NCI-H524 (cell line): ENCODE measurements at regions not wholly inside any gene's neighbourhood (a gene's known extent, or its start where the extent isn't known, plus 50 kb on each side); places are given as distances from the start of the nearest gene placed in this dataset.
A peak's percentile ranks its signal among the peaks of the same experiment; 100 is the strongest.

Experiments
- DNase-seq, 2 experiments: peaks; one replicate each; lab custom pipeline; 2025; lab: John Stamatoyannopoulos, UW

DNA sequence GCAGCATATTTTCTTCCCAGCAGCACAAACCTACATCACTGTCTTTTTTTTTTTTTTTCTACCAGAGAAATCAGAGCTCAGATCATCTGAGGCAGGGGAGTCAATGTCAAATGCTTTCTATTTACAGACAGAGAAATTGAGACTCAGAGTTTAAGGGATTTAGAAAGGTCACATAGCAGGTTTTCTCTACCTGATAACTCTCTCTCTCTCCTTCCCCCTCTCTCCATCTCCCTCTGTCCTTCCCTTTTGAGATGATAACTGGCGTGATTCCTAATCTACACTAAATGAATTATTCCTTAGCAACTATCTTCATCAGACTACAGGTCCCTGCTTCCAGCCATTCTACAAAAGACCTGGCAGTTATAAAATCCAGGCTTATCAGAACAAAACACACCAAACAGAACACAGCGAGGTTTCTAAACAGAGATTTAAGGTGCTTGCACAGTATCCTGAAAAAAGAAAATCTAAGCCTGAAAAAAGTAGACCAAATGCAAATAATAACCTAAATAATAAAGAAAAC is 161.6 kb upstream of the PKDCC start:
- DNase-seq: no peak

DNA sequence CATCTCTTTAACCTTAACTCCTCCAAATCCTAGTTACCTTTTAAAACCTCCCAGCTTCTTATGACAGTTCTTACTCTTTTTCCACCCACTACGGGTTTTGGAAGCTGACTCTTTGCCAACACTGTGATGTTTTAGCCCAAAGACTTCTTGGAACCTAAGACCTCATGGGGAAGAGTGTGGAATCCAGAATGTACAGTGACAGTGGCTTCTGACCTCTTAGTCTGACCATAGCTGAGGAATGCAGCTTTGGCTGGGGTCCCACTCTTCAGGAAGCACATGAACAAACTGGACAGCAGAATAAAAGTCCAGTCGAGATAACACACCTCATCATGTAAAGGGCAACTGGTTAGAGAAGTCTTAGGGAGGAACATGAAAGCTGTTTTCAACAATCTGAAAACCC is 161.1 kb upstream of the PKDCC start:
- DNase-seq: no peak

DNA sequence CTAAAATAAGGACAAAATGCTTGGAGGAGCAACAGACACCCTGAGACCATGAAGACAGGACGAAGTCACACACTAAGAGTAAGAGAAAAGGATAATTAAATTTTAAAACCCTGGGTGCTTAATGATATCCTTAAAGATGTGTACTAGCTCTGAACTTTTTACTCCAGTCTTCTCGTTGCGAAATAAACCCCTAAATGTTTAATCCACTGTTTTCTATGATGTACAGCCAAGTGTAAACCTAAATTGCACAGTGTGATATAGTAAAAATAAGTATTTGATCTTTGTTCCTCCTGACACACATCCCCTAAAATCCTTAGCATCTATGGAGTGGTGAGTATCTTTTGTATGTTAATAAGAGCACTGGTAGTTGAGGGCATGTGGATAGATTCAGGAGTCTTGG is 157.5 kb upstream of the PKDCC start:
- DNase-seq: no peak

DNA sequence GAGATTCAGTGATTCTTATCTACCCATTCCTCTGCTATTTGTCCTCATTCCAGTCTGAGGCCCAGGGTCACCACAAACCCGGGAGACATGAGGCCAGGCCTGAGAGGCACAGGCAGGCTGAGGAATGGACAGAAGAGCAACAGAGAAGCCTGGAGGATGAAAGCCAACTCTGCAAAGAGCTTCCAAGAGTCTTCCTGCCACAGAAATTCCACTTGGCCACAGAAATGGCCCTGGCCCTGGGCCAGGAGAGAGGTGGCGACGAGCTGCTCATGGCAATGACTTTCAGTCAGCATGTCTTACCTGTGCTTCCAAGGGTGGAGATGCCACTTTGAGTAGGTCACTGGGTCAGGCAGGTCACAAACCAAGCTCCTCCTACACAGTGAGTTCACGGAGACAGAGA is 155.3 kb upstream of the PKDCC start:
- no peak for DNase-seq

DNA sequence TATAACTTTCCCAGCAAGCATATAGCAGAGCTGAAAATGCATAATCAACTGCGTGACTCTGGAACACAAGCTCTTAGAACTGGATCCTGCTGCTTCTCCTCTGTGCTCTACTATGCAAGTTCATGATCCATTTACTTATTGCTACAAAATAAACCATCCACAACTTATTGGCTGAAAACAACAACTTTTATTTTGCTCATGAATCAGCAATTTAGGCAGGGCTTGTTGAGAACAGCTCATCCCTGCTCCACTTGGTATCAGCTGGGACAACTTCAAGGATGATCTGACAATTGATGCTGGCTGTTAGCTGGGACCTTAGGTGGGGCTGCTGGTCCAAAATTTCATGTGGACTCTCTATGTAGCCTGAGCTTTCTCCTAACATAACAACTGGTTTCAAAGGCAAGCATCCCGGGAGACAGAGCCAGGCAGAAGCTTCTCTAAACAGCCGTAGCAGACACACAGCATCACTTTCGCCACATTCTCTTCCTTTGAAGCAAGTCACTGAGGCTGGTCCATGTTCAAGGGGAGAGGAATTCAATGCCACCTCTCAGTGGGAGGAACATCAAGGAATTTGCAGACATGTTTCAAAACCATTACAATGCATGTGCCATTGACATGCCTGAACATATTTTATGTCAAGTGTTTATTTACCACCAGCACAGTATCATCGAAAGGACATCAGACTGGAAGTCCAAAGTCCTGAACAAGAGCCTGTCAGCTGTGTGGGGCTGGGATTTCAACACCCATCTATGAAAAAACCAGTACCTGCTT is 153.1 kb upstream of the PKDCC start:
- DNase-seq: no peak

DNA sequence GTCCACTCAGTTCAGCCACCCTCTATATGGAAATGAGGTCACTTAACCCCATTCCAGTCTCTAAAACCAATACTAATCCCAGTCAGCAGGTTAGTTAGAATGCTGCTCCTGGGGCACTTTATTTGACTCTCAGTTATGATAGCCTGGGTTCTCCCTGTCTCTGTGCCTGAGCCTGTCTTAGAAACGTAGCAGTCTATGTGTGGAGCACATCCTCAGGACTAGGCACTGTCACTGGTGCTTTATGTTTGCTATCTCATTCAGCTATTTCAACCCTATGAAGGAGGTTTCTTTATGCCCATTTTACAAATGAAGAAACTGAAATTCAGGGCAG is 152.5 kb upstream of the PKDCC start:
- no peak for DNase-seq

DNA sequence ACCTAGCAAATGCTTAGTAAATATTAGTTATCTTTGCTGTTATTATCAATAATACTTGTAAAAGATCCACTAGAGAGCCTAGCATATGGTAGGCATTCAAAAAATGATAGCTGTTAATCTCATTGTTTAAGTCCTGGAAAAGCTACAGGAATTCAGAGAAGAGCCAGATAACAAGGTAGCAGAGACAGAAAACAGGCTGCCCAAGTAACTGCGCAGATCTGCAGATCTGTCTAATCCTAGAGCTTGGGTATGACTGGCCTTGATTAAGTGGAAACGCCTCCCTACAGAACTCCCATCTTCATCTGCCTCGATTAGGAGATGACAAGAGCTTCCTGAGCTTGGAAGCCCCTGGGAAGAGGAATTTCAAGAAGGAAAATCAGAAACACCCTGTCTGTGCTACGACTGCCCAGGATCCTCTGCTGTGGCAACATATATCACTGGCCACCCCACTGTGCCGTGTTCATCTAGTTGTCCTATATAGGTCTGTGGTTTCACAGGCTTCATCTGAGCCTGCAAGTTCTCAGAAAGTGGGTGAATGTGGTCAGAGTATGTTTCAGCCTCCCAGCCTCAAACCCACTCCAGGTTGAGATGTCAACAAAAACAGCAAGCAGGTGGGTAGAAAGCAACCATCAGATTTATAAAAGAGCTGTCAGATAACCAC is 151.5 kb upstream of the PKDCC start:
- peak in 1 of 2 experiments; percentile 20 for DNase-seq

DNA sequence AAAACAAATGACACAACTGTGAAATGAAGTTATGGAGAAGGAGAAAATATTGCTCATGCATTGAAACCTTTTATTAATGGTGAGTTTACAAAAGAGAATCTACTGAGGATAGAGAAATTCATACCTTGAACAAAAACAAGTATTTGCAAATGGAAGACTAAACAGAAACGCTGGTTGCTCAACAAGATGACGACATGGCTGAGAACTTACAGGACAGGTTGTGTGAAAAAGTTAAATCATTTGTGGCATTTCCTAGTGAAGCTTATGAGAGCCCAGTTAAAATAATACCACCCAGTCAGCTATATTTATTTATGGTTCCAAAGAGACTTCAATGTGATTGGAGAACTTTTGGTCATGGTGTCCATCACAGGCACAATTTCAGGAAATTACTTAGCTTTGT is 148.6 kb upstream of the PKDCC start:
- no peak for DNase-seq

DNA sequence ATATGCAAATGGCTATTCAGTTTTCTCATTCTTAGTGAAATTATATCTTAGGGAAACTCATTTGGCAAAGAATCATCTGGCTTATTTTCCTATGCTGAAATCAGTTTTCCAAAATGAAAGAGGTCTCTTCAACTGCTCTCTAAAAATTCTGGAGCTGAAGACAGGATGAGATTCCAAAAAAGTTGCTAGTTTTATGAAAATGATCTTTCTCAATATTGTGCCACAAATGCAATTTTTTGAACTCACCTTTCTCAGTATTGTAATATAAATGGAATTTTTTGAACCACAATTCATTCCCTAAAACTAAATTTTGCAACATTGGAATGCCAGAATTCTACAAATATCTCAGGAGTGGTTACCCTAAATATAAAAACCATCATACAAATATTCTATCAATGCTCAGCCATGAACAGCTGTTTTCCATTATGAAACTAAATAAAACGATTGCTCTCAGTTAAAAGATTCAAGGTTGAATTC is 147.7 kb upstream of the PKDCC start:
- DNase-seq: no peak

DNA sequence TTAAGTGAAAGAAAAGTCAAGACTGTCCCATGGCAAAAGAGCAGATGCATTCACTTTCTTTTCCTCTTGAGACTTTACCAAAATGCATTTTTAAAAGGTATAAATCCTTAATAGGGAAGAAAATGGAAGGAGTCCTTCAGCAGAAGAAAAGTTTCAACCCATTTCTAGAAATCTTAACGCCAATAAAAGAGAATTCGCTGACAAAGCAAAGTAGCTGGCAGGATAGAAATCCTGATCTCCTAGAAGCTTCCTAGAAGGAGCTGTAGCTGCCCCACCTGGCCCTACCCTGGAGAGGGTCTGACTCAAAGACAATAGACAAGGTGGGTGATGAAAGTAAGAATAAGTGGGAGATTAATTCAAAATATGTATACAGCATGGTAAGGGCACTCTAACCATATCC is 144.9 kb upstream of the PKDCC start:
- DNase-seq: no peak

DNA sequence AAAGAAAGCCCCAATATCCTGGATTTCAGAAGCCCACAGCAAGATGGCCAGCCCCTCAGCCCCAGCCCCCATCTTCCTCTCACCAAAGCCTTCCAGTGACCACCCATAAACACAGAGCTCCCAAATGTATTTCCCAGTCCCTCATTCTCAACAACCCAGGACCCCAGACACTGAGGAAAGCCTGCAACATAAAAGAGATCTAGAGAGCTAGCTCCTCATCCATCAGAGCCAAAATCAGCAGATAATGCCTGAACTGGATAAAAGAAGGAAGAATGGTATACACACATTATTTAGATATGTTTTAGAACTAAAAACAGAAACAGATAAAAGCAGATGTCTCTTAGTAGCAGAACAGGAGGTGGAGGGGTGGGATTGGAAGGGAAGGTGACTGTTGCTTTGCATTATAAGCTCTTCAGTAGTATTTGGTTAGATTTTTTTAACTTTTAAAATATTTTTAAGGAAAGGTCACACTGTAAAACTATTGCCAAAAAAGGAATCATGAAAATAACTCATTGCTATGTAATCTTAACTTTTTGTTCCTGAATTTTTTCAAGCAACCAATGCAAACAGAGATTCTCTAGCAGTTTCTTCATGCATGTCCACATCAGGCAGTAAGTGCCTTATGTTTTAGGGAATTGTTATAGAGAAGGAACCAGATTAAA is 144.2 kb upstream of the PKDCC start:
- DNase-seq: no peak

DNA sequence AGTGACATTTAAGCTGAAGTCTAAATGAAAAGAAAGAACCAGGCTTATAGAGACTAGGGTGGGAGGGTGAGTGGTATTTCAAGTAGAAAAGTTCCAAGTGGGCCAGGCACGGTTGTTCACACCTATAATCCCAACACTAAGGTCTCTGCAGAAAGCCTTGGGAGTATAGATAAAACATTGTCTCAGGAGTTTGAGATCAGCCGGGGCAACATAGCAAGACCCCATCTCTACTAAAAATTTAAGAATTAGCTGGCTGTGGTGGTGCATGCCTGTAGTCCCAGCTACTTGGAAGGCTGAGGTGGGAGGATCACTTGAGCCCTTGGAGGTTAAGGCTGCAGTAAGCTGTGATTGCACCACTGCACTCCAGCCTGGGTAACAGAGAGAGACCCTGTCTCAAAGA is 143.4 kb upstream of the PKDCC start:
- DNase-seq: no peak

DNA sequence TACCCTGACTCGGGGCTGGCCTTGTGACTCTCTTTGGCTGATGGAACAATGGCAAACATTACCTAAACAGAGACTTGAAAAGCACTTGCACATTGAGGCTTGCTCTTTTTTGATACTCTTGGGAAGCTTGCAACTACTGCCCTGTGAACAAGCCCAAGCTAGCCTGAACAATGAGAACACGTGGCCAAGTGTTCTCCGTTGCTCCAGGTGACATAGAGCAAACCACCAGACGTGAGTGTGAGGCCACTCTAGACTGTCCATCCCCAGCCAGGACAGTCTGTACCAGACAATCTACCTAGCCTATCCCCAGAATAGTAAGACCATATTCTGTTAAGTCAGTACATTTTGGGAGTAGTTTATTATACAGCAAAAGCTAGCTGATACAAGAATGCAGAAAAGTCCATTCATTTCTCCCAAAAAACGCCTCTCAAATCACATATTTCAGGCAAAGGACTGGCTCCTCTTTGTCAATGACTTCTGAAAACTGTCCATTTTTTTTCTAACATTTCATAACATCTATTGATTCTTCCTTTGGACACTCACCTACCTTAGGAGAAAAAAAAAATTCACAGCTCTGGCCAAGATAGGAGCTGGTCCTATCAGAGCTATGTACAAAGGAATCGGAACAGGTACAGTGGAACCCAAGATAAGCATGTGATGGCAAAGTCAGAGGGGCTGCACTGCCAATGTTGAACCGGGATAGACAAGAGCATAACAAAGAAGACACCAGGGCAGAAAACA is 142.1 kb upstream of the PKDCC start:
- no peak for DNase-seq

DNA sequence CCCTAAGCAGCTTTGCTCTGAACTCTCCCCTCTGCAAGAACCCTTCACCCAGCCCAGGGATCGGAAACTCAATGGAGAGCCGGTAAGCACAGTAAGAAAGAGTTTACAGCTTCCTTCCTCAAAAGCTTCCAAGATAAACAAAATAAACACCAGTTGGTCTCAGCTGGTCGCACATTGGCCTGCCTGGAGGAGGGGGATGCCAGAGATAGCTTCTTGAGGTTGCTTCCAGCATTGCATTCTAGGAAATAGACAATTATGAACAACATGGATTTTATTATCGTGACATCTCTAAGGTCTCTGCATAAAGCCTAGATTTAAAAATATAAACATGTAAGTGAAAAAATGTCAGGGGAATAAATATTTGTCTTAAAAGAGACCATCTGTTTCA is 141.5 kb upstream of the PKDCC start:
- DNase-seq: no peak

DNA sequence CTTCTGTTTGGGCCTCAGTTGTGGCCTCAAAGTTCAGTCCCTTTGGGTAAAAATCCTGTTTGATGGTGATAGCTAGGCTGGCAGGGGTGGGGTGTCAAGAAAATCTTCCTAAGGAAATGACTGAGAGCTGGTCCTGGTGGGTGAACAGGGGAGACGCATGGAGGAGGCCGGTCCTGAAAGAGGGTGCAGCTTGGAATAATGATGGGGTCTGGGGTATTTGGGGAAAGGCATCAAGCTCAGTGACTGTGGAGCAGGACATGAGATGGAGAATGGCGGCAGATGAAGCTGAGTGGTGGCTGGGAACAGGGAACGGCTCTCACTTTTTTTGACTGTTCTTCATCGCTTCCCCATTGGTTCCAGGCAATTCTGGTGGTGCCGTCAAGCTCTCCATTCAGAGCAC is 140.7 kb upstream of the PKDCC start:
- no peak for DNase-seq

DNA sequence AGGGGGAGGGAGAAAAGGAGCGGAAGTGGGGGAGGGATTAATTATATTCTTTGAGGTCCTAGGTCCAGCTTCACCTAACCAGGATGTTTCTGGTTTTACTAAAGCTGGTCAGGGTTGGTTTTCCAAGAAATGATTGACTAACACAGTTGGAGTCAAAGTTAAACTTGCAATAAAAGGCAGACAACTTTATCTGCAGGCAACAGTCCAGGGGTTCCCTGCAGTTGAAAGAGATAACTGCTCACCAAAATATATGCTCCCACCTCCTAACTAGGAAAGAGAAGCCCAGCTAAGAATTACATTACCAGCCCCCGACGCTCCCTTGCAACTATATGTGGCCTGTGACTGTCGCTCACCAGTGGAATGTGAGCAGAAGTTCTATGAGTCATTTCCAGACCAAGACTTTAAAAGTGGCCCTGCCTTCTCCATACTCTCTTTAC is 140.0 kb upstream of the PKDCC start:
- no peak for DNase-seq

DNA sequence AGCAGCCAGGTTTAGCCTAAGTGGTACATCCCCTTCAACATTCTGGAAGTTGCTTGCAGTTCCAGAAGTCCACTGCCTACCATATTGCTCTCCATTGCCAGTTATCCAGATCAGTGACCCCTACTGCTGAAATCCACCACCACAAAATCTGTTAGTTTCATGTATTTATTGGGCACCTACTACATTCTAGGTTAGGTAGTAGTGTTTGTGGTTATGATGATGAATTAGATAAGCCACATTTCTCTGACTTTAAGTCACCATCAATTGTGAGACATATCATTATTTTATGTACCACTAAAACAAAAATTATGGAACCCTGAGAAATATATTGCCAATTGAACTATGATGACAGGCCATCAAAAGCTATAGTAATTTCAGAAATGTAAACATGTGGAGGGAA is 139.5 kb upstream of the PKDCC start:
- DNase-seq: no peak

DNA sequence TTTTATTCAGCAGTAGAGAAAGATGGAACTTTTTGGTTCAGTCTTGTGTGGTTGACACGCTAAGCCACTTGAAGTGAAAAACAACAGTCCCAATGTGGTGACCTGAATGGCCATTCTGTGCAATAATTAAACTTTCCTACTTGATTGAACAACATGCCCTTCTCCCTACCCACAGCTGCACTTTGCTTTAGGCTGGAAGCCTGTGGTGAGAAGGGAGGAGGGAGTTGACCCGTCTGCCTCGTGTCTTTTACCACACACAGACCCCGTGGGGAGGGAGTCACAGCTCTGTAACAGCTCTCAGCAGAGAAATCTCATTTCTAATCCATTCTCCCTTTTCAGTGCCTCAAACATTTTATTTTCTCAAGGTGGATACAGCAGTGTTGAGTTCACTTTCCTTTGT is 138.2 kb upstream of the PKDCC start:
- no peak for DNase-seq

DNA sequence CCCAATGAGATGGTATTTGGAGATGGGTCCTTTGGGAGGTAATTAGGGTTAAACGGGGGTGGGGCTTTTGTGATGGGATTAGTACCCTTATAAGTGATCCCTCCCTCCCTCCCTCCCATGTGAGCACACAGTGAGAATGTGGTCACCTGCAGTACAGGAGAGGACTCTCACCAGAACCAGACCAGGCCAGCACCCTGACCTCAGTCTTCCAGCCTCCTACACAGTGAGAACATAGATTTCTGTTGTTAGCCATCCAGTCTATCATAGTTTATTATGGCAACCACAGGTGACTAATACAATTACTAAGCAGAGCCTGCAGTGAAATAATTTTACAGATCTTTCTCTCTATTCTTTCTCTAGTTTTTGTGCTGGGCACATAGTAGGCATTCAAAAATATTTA is 137.7 kb upstream of the PKDCC start:
- no peak for DNase-seq

DNA sequence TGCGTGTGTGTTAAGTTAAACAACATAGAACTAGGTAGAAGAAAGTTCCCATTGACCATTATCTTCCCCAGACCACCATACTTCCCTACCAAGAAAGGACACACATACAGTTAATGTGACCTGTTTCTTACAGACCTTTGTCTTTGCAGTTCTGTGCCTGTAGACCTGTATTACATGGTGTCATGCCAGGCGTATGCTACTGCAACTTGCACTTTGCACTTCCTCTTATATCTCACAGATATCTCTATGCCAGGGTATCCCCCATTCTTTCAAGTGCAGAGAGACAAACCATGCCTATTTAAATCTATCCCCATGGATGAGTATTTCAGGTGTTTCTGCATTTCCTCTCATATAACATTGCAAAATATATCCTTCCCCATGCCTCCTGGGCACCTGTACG is 136.8 kb upstream of the PKDCC start:
- DNase-seq: no peak

DNA sequence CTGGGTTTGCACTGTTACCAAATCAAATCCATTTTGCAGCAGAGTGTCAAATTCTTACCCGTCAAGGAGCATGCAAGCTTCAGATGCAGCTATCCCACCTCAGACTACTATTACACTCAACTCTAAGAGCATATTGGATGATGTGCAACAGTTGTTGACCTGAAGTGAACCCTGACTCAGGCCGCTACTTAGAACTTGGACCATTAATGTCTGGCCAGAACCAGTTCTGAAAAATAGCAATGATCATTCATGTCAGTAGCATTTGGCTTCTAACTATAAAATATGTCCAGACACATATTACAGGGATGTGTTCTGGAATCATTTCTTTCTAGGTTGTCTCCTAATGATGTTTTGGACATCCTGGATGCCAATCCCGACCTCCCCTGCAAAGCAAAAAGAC is 135.5 kb upstream of the PKDCC start:
- DNase-seq: no peak

DNA sequence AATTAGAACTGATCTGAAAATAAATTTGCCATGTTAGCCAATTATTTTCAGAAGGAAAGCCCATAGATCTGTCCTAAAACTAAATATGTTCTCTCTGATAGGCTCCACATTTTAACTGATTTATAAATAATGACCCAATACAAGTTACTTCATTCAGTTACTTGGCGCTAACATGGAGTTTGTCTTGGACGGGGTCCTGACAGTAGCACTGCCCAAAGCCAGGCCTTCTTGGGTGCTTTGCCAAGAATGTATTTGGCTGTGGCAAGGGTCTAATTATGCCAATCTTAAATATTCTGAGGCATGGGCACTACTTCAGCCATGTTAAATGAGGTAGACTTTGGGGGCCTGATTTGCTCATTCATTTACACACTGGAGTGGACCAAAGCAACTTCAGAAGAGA is 135.0 kb upstream of the PKDCC start:
- DNase-seq: no peak

DNA sequence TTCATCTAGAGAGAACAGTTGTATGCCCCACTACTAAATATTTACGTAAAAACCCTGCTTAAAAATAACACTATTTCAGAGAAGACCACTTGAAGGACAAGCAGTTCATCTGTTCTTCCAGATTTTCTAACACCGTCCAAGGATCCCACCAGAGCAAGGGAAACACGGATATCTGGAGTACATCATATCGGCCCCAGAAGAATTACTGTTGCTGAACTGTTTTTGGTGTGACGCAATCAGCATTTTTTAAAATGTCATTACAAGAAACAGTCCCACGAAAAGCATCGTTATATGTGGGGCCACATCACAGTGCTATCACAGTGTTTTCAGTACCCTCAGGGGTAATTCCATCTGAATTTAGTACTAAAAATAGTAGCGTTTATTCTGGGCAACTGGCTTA is 134.5 kb upstream of the PKDCC start:
- no peak for DNase-seq
